ENCODE measurements at regions not wholly inside any gene's neighbourhood (a gene's known extent, or its start where the extent isn't known, plus 50 kb on each side); places are given as distances from the start of the nearest gene placed in this dataset.

GRCh38 chr11:29336727-29337575 is 679.9 kb downstream of the KCNA4 start:
- TF ChIP-seq CTCF (IDR thresholded peaks at IDR 0.05; ENCODE audit: borderline replicate concordance, insufficient read depth, low read depth, low read length), result no peak
- H3K4me3 ChIP-seq (ENCODE audit: low read depth, low read length), result no peak overlapping the region

- H3K4me3 ChIP-seq (ENCODE audit: low read depth, low read length), result no peak overlapping the region
Measured at GRCh38 chr11:29334776-29335130, 682.1 kb downstream of the KCNA4 start.

GRCh38 chr11:29333993-29334775 is 682.6 kb downstream of the KCNA4 start:
- no peak for TF ChIP-seq CTCF (IDR thresholded peaks at IDR 0.05; ENCODE audit: borderline replicate concordance, insufficient read depth, low read depth, low read length)
- H3K4me3 ChIP-seq (ENCODE audit: low read depth, low read length), result no peak overlapping the region

More at GRCh38 chr11:29334776-29335130, 682.1 kb downstream of the KCNA4 start:
- TF ChIP-seq CTCF (IDR thresholded peaks at IDR 0.05; ENCODE audit: borderline replicate concordance, insufficient read depth, low read depth, low read length), result no peak

GRCh38 chr11:29331451-29332010 is 685.3 kb downstream of the KCNA4 start:
- TF ChIP-seq CTCF (IDR thresholded peaks at IDR 0.05; ENCODE audit: borderline replicate concordance, insufficient read depth, low read depth, low read length), result no peak

GRCh38 chr11:29328961-29329441 is 687.8 kb downstream of the KCNA4 start:
- TF ChIP-seq CTCF (IDR thresholded peaks at IDR 0.05; ENCODE audit: borderline replicate concordance, insufficient read depth, low read depth, low read length), result peak; percentile 41; the same call in 1 of the 2 replicates
- H3K4me3 ChIP-seq (ENCODE audit: low read depth, low read length), result no peak overlapping the region

More at GRCh38 chr11:29331451-29332010, 685.3 kb downstream of the KCNA4 start:
- H3K4me3 ChIP-seq (ENCODE audit: low read depth, low read length), result no peak overlapping the region

GRCh38 chr11:29327891-29328290 is 688.9 kb downstream of the KCNA4 start:
- TF ChIP-seq CTCF (IDR thresholded peaks at IDR 0.05; ENCODE audit: borderline replicate concordance, insufficient read depth, low read depth, low read length), result no peak
- H3K4me3 ChIP-seq (ENCODE audit: low read depth, low read length), result no peak overlapping the region
